ENCODE measurements at regions not wholly inside any gene's neighbourhood (a gene's known extent, or its start where the extent isn't known, plus 50 kb on each side); places are given as distances from the start of the nearest gene placed in this dataset.
"Not testable (repeated sequence)": the region's sequence is repeated elsewhere in the genome, so short reads cannot be mapped to it uniquely, and the experiment has no call there.

DNA sequence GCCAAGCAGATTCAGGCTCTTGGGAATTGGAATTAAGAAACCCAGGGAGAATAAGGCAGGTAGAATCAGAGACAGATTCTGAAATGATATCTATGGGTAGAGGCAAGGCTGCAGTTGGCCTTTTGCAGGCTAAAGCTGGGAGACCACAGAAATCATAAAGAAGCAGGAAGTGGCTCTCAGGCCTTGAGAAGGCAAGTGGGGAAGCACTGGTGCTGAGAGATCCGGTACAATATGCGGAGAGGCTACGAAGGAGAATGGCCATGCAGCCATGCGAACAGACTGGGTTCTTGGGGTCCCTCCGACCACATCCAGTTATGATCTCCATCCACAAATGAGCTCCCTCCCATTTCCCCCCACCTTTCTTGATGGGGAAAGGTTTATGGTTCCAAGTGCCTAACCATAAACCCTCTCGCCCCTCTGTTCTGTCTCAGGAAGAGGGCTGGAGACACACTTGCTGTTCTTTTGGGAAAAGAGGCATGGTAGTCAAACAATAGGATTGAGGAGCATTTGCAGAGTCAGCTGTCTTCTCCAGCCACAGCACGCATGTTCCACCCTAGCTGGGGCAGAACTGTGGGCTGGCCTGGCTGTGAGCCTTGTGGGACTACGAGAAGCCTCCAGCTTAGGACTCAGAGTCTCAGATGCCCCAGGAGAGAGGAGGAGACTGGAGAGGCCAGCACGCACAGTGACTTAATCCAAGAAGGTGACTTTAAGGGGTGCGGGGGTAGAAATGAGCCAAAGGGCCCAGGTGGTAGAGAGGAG is 99.6 kb downstream of the RPLP1 start:
- no peak for DNase-seq (ENCODE audit: low read depth in 2 of 2)

DNA sequence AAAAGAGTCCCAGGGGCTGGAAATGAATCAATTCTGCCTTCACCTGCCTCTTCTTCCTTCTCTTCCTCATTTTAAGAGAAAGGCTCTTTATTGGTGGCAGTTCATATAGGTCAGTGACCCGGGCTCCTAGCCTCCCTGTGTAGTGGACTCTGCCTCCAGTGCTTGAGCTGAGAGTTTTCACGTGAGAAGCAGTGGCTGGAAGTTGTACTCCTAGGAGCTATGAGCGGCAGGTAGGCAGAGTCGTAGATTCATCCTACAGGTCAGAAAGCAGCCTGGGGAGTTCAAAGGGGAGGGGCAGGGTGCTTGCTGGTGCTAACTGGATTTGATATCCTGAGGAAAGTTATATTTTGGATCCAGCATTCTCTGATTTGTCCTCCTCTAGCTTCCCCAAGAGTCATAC is 101.1 kb downstream of the RPLP1 start:
- DNase-seq (ENCODE audit: low read depth in 2 of 2), result no peak

DNA sequence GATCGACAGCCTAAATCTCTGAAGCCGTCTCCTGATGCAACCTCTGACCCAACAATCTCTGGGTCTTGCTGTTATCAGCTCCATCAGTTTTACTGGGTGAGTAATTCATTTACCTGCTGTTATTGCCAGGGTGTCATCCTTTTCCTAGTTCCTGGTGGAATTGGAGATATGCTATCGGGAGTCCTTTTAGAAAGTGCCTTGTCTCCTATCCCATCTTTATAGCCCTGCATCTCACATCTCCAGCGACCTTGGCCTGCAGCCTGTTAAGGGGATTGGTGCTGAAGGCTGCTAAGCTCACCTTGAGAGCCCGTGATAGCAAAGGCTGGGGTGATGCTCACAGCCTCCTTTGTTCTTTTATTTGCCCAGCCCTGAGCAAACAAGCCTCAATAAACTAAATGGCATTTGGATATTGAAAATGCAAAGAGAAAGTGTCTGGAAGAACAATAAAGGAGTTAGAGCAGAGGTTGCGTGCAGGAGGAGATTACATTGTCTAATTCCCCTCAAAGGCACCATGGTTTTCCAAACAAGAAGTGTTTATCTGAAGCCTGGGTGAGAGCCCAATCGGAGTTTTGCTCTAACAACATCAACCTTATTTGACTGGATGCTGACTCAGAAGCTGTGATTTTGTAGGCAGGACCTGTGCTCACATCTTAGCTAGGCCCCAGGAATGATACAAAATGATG is 101.8 kb downstream of the RPLP1 start:
- no peak for DNase-seq (ENCODE audit: low read depth in 2 of 2)

DNA sequence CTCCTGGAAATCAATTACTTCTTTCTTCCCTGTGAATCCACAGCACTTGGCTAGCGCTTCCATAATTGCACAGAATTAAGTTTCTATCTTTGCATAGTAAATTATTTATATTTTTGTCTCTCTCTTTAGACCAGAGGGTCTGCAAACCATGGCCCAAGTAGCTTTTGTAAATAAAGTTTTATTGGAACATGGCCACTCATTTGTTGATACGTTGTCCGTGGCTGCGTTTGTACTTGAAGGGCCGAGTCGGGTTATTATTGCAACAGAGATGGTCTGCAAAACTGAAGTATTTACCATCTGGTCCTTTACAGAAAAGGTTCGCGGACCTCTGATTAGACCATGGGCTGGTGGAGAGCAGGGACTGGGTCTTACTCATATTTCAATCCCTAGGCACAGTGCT is 102.5 kb downstream of the RPLP1 start:
- DNase-seq (ENCODE audit: low read depth in 2 of 2), result no peak

DNA sequence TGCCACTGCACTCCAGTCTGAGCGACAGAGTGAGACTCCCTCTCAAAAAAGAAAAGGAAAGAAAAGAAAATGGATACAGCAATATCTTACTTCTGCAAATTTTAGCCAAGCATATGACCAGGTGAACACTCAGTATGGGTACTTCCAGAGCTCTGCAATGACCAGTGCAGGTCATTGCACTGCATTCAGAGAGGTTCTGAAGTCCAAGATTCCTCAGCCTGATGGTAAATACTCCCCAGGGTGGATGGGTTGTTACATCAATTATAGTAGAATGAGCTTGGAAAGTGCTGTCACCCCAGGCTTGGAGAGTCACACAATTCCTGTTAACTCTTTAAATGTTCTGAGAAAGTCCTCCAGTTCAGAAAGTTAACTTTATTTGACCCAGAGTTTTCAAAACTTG is 103.7 kb downstream of the RPLP1 start:
- no peak for DNase-seq (ENCODE audit: low read depth in 2 of 2)

DNA sequence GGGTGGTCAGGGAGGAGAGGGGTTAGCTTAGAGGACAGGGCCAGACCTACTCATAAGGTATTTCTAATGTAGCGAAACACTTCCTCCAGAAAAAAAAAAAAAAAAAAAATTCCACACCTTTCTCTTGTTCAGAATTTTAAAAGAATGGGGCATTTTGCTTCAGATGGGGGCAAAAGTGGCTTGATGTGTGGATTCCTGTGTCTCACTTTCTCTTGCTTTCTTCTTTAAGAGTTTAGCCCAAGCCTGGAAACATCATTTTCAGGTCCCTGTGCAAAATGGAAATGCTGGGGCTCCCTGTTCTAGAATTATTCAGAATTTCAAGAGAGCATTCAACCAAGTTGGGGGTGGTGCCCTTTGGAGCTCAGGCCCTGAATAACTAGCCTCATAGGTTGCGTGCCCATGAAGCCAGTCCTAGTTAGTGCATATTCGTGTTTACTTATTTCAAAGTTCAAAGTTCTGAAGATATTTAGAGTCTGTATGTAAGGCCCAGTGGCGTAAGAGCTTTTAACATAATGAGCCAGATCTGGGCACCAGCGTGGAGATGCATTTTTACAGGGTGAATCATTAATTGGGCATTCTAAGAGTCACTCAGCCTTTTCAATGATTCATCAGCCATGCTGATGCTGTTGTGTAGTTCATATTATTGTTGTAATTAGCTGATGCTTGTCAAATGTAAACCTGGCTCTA is 104.5 kb downstream of the RPLP1 start:
- DNase-seq (ENCODE audit: low read depth in 2 of 2), result peak; percentile 33 to 84

DNA sequence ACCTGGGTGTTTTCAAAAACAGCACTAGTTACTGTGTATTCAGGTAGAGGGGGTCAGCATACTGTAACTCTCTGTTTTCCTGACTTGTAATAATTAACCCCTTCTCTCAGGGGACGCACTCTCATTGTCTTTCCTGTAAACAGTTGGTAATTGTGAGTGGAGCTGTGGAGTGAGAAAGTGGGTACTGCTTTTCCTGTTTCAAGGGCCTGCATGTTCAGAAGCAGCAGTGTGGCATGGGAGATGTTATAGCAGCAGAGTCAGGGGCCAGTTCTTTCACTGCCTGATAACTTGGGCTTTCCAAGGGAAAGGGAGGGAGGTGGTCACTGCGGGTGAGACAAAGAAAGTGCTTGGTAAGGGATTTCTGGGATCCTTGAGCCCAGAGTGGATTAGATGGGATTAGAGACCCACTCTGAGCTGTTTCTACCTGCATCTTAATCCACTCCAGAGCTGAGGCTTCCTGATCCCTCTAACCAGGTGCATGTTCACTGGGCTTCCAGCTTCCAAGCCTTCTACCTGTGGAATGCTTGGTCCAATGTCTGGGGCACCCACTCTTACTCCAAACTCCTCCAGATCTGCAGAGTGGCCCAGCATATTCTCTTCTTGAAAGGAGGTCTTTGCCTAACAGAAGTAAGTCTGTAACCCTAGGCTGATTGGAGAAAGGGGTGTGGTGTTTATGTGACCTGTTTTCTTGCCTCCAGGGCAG is 105.2 kb downstream of the RPLP1 start:
- DNase-seq (ENCODE audit: low read depth in 2 of 2), result no peak

DNA sequence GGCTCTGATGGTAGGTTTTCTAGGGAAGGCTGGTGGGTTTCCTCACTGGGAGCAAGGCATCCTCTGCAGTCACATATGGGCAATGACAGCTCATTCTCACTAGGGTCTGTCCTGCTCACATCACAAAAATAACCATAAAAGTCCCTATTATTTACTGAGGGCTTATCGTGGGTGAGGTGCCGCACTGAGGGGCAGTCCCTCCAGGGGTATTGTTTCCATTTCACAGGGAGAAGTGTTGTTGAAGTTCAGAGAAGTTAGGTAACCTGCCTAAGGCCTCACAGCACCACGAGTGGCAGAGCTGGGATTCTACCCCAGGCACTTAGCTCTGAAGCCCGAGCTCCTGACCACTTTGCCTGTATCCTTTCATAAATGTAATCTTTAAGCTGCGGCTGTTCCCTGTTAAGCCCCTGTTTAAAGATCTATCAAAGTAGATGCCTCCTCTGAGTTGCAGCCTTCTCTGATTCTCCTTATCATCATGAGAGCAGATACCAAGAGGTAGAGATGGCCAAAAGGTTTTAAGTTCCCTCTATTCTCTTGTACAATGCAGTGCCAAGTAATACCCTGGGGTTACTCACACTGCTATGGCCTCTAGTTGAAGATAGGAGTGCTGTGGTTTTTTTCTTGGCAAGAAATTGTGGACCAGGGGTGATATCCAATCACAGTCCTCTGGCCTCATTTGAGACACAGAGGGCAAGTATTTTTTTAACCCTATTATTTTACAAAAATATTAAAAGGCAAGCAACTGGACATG is 107.0 kb downstream of the RPLP1 start:
- no peak for DNase-seq (ENCODE audit: low read depth in 2 of 2)

DNA sequence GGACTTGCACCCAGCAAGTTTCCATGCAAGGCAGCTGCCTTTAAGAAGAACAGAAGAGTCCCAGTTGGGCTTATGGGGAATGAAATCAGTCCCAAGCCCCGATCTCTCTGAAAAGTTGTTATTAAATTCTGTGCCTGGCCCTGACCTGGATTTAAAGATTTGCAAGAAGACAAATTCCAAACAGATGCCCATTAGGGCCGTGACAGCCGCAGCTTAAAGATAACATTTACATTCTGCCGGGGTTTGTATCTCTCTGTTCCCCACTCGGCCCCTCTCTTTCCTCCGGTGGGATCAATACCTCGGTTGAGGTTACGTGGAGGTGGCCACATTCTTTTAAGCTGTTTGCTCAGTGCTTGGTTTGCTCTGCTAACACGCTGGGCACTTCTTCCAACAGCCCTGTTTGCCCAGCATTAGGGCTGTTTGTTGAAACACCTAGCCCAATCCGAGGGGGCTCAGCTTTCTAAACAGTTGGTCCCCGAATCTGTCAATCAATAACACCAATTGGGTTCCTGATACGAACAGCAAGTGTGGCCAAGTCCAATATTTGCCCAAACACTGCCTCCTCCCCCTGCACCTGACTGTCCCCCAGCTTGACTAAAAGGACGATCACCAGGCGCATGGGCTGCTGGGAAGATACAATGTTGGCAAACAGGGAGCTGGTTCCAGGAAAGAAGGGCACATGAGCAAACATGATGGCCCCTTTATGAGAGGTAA is 108.6 kb downstream of the RPLP1 start:
- no peak for DNase-seq (ENCODE audit: low read depth in 2 of 2)

DNA sequence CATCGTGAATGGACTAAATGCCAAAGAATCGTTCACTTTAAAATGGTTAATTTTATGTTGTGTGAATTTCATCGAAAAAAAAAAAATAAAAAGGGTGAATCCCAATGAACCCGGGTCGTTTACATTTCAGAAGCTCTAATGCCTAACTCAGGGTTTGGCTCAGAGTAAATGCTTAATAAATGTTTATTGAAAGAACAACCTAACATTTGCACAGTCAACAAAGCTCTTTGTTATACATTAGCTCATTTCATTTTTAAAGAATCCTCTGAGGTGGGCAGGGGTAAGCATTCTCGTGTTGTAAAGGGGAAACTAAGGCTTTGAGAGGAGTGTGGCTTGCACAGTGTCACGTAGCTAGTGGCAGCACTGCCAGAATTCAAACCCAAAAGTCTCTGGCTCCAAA is 109.5 kb downstream of the RPLP1 start:
- DNase-seq (ENCODE audit: low read depth in 2 of 2), result no peak

DNA sequence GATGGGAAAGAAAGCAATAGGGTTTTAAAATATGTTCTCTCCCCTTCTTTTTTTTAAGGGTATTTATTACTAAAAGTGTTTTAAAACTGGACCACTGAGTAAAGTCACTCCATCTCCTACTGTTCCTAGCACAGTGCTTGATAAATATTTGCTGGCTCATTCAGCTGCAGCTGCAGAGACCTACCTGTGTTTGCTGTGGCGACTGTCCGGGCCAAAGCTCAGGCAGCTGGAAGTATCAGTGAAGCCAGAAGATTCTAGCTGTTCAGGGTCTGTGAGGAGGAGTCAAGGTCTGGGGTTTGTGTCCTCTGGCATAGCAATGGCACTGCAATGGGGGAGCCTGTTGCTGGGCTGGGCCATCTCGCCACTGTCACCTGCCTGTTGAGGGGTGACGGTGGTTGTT is 109.9 kb downstream of the RPLP1 start:
- DNase-seq (ENCODE audit: low read depth in 2 of 2), result no peak

DNA sequence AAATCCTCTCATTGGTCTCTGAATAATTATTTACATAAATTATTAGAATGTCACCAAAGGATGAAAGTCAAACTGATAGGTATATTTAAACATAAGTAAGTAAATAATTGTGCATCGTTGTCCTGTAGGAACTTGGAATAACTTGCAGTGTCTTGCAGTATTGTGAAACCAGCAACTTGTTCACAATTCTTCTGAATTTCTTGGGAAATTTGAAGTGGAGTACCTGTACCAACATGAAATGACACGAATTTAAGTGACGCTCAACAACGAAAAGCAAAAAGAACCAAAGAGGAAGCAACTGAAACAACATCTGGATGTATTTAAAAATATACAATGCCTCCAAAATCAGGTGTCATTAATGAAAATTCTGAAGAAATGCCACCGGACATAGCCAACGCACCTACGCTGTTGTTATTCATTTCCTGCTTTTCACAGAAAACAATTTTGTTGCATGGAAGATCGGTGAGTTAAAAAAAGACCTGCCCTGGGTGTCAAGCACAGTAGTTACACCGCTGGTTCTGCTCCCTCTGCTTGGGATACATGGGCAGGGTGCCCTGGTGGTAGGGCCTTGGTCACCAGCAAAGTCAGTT is 112.5 kb downstream of the RPLP1 start:
- peak in 1 of 2 donors; percentile 36 for DNase-seq (ENCODE audit: low read depth in 2 of 2)

DNA sequence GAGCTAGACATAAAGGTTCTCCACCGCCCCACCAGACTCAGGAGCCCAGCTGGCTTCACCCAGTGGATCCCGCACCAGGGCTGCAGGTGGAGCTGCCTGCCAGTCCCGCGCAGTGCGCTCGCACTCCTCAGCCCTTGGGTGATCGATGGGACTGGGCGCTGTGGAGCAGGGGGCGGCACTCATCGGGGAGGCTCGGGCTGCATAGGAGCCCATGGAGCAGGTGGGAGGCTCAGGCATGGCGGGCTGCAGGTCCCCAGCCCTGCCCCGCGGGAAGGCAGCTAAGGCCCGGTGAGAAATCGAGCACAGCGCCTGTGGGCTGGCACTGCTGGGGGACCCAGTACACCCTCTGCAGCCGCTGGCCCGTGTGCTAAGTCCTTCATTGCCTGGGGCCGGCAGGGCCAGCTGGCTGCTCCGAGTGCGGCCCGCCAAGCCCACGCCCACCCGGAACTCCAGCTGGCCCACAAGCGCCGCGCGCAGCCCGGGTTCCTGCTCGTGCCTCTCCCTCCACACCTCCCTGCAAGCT is 114.7 kb downstream of the RPLP1 start:
- DNase-seq (ENCODE audit: low read depth in 2 of 2), result not testable (repeated sequence)

DNA sequence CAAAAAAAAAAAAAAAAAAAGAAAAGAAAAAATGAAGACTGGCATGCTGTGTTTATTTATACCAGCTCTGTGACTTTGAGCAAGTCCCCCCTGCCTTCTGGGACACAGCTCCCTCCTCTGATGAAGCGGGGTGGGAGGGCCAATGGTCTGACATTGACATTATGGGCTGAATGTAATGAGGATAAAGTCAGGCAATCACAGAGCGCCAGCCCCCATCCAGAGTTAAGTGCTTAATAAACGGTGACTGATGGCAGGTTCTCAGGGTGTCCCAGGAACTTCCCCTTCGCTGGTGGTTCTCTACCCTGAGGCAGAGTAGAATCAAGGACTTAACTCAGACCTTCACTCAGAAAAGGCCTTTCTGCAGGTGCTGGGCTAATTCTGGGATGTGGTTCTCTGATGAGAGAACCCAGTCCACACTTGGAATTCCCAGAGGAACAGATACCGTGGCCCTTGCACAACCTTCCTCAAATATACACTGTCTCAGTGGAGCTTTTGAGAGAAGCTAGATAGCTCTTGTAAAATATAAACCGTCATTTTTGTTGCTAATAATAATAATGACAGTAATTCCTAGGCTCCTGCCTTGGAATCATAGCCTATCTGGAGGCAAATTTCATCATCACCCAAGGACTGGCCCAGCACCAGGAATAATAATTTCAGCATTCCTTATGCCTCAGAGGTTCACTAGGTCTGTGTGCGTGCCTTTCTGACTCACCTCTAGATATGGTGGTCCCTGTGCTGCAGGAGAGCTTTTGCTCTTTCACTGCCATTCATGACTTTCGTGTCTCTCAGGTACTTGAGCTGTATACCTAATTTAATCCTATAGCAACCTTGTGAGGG is 115.8 kb downstream of the RPLP1 start:
- no peak for DNase-seq (ENCODE audit: low read depth in 2 of 2)

DNA sequence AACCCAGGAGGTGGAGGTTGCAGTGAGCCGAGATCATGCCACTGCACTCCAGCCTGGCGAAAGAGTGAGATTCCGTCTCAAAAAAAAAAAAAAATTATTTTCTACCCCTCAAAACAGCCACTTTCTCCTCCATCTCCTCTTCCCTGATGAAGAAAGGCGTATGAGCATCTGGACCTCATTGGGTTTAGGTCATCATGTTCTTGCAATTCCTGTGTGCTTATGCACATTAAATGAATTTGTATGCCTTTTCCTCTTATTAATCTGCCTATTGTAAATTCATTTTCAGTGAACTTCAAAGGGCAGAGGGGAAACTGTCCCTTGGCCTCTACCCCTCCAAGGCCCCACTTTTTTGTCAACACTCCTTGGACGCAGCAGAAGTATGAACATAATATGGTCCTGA is 117.8 kb downstream of the RPLP1 start:
- no peak for DNase-seq (ENCODE audit: low read depth in 2 of 2)

DNA sequence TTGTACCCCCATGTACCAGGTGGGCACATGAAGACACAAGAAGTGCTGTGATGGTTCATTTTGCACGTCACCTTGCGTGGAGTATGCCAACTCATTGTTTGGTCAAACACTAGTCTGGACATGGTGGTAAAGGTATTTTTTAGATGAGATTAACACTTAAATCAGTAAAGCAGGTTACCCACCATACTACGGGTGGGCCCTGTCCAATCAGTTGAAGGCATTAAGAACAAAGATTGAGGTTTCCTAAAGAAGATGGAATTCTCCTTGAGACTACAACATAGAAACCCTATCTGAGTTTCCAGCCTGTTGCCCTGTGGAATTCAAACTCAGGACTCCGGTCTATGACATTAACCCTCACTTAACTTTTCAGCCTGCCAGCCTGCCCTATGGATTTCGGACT is 118.4 kb downstream of the RPLP1 start:
- no peak for DNase-seq (ENCODE audit: low read depth in 2 of 2)

DNA sequence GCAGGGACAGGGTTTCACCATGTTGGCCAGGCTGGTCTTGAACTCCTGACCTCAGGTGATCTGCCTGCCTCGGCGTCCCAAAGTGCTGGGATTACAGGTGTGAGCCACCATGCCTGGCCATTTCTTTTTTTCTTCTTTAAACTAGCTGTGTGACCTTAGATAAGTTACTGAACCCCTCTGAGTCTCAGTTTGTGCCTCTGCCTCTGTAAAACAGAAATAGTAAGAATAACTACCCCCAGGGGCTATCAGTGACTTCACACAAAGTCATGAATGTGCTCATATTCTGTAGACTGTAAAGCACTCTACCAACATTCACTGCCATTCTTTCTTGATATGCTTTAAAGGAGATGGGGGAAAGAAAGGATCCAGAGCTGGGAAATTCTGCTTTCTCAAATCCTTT is 120.7 kb downstream of the RPLP1 start:
- not testable (repeated sequence) for DNase-seq (ENCODE audit: low read depth in 2 of 2)

DNA sequence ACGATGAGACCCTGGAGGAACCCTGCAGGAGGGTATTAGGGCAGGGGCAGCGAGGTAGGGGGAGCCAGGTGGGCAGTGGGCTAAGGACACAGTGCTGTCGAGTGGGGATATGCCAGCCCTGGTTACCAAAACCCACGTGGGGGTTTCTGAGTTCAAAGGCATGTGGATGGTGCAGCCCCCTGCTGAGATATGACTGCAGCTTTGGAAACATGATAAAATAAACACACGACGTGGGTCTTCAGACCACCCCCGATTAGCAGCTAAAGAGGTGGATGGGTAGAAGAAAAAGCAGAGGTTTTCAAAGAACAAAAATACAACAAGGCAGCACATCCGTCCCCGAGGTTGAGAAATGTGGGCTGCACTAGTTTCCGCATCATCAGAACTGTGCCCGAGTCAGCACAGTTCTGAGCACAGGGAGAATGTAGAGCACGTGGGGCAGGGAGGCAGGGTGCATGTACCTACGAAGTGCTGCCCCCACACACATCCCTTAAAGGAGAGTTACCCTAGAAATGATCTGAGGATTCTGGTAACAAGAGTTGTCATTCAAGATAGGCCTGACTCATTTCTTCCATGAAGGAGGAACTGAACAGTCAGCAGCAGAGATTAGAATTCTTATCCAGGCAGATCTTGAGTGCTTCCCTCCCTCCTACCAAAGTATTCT is 121.3 kb downstream of the RPLP1 start:
- no peak for DNase-seq (ENCODE audit: low read depth in 2 of 2)

DNA sequence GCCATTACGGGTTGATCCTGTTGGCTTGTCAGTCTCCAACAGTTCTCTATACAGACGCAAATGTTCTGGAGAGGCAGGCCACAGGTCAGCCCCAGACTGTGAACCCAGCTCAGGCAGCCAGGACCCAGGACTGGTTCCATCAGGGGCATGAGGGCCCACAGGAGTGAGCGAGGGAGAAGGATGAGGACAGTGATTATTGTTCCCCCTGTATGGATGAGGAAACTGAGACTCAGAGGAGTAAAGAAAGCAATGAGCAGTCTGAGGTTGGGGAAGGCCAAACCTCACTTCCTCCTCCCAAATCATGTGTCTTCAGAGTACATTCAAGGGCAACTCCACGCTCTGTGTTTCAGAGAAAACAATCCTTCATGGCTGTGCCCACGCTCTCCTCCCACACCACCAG is 121.9 kb downstream of the RPLP1 start:
- no peak for DNase-seq (ENCODE audit: low read depth in 2 of 2)

All from dermis microvascular lymphatic vessel endothelial cell (primary cell).